GM18520 (cell line): ENCODE measurements at regions not wholly inside any gene's neighbourhood (a gene's known extent, or its start where the extent isn't known, plus 50 kb on each side); places are given as distances from the start of the nearest gene placed in this dataset.

Source experiments
- ATAC-seq: cut with Tn5 transposase; IDR thresholded peaks from one replicate; pipeline ENCODE4 v1.9.1; 2021; ENCODE audit not compliant: unreplicated experiment

DNA sequence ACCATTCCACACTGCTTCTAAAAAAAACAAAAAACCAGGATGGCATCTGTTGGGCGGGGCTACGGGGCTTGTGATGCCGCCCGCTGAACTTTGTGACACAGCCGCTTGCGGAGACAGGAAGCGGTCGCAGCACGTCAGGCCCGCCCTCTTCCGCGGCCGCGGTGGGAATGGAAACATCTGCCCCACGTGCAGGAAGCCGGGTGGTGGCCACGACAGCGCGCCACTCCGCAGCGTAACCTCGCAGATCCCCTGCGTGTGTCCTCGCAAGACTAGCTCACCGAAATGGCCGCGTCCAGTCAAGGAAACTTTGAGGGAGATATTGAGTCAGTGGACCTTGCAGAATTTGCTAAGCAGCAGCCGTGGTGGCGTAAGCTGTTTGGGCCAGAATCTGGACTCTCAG lies 168.5 kb downstream of the SUCLG1 start:
- no peak for ATAC-seq

DNA sequence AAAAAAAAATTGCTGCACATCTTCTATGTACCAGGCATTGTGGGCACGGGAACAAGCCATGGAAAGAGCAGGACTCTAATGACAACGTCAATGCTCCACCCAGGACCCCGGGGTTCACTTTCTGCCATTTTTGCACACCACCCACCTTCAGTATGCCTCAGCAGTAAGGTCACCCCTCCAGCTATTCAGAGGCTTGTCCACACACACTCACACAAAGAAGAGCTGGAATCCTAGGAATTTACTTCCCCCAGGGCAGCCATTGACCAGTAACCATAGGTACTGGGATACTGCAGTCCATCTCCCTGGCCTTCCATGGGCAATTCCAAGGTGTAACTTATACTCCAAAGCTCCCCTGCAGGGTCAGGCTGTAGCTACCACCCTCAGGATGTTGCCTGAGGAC lies 170.8 kb downstream of the SUCLG1 start:
- no peak for ATAC-seq

DNA sequence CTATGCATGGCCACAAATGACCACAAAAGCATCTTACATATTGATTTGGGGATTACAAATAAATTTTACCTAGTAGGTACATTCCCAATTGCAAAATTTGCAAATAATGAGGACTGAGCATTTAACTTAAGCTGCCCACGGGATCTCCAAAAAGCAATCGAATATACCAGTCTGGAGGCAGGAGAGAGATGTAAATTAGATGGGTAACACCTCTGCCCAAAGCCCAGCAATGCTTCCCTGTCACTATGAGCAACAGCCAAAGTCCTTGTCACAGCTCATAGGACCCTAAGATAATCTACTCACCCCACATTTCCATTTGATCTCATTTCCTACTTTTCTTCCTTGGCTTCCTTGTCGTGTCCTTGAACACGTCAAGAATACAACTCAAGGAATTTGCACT lies 172.2 kb downstream of the SUCLG1 start:
- ATAC-seq: peak; percentile 60

DNA sequence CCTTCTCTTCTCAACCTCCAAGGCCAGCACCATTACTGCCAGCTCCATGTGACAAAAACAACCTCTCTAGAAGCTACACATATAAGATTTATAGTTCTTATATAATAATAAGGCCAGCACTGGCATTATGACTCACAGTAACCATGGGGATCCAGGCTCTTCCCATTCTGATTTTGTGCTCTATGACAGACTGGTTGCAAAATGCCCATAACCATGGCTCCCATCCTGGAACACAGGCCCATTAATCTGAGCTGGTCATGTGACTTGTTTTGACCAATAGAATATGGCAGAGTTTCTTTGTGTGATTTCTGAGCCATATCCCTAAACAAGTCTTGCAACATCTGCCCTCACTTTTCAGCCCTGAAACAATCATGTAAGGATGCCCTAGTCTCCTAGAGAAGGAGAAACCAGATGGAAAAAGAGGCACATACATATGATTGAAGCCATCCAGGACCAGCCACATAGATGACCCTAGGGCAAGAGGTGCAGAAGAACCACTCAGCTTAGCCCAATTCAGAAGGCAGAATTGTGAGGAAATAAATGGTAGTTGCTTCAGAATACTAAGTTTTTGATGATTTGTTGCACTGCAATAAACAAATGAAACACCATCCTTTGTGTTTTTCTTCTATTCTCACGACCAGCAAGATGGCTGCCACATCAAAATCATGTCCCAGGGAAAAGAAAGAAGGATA lies 173.9 kb downstream of the SUCLG1 start:
- no peak for ATAC-seq

DNA sequence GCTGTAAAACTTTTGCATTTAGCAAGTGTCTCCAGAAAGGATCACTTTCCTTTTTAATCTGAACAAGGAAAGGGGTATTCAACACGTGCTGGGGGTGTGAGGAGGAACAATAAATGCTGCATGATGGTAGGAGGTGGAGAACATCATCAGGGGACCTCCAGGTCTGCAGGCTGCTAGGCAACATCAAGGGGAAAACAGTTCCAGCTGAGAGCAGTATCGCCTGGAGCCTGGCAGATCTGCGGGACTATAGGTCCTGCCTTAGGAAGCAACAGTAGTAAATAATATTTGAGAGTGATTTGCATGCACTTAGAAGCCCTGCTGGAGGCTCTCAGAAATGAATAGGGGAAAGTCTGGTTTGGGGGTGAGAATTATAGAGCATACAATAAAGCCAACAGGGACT lies 175.6 kb downstream of the SUCLG1 start:
- ATAC-seq: no peak

DNA sequence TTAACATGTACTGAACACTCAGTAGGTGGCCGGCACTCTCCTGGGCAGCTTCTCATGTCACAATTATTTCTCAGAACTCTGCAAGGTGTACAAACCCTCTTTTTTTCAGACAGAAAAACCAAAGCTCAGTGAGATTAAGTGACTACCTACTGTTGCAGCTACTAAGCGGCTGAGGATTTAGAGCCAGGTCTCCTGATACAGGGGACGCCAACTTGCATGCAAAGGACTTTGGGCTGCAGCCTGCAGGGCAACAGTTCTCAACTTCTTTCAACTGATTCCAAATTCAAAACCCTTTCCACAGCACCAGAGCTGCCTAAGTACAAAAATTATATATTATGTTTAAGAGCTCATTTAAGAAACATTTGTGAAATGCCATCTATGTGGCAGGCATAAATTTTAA lies 177.6 kb downstream of the SUCLG1 start:
- ATAC-seq: no peak

DNA sequence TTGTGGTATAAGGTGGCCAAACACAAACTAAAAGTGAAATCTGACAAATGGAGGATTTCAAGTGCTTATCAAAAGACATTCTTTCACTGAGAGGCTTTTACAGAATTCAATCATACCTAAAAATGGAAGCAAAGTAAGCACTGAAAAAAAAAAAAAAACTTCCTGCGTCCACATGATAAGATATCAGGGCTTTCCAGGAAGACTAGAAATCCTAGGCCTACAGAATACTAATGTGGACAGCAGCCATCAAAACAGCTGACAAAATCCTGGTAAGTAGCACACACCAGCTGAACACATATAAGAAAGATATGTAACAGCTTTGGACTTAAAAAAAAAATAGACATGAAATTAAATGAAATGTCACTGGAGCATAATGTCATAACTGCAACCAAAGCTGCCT lies 178.2 kb downstream of the SUCLG1 start:
- ATAC-seq: no peak

DNA sequence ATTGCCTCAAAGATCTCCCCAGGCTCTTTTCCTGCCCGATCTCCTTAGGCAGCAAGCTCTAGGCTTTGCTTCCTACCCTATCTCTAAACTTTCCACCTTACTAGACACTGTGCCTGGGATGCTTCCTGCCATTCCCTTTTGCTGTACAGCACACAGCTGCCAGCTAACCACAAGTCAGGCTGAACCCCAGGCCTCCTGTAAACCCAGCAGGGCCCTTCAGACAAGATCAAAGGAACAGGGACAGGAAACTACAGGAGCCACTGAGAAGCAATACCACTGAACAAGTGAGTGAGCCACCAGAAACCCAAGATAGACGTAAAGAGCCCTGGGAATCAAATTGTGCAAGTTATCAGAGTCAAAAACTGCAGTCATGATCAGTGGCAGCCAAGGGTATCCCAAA lies 180.7 kb downstream of the SUCLG1 start:
- ATAC-seq: no peak

DNA sequence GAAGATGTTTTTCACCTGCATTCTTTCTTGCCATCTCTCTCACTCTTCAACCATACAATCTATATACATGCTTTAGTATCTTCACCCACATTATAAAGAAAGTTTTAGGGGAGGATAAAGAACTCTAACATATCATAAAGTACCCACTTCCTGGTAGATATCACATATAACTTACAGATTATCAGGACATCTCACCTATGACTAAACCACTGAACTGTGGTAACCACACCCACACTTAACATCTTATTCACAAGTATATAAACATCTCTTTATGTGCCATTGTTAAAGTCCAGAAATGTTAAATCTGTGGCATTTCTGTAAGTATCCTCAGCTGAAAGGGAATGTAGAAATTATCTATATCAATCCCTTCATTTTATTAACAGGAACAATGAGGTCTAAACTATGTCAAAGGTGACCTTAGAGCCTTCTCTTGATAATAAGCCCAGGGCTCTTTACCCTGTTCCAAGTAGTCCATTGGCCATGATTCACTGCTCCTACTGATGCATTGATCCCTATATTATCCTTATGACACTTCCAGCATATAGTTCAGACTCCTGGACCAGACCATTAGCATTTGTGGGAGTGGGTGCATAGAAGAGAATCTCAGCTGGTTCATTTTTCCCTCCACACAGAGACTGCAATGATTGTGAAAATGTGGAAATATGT lies 182.4 kb downstream of the SUCLG1 start:
- ATAC-seq: no peak

DNA sequence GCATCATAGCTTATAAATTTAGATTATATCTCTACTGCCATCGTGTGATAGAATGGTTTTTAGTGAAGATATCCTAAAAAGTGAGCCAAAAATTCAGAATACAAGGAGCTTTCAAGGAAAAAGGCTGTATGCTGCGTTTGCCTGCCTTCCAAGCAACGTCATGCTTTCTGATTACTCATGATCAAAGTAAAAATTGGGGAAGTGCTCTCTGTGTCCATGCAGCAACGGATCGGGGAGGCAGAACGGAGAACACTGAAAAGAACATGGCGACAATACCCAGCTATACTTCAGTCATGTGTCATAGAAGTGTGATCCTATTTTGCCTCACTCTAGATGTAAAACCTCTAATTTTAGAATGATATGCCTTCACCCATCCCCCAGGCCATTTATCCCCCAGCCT lies 185.7 kb downstream of the SUCLG1 start:
- no peak for ATAC-seq

DNA sequence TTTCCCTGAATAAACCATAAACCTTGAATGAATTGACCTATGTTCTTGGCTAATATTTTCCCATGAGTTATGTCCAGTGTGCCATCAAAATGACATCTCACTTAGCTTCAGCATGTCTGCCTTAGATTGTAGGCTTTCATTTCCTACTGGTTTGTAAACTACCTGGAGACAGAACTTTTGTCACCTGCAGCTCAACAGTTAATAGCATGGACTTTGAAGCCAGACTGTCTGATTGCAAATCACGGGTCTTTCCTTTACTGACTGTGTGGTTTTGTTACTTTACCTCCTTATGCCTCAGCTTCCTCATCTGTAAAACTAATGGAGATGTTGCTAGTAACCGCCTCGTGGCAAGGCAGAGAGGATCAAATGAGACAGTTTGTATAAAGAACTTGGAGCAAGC lies 187.1 kb downstream of the SUCLG1 start:
- no peak for ATAC-seq

DNA sequence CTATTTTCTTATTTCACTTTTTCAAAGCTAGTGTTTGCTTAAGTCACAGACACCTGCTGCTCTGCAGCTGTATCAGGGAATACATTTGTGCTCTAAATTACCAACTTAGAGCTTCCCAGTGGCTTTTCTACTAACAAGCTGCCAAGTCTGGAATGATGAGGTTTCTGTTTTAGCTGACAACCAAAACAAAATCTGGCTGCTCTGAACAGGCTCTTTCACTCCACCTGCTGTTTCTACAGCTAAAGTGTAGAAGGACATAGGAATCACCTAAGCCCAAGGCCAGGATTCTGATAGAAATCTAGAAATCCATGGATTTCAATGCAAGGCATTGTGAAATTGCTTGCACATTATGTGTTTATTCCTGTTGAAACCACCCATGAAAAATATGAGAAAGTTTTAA lies 201.2 kb downstream of the SUCLG1 start:
- ATAC-seq: no peak

DNA sequence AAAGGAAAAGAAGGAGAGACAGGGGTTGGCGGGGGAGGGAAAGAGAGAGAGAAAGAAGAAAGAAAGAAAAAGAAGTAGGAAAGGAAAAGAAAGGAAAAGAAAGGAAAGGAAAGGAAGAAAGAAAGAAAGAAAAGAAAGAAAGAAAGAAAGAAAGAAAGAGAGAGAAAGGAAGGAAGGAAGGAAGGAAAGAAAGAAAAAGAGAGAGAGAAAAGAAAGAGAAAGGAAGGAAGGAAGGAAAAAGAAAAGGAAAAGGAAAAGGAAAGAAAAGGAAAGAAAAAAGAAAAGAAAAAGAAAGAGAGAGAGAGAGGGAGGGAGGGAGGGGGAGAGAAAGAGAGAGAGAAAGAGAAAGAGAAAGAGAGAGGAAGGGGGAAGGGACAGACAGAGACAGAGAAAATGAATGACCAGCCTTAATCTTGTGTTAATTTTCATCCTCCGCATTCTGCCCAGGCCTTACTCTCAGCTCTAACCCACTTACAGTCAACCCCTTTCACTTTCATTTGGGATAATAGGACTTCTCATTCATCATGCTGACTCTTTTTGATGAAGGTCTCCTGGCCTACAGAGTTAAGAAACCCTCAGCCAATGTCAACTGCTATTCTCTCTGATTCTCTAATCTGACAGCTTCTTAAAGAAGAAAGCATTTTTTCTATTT lies 207.3 kb downstream of the SUCLG1 start:
- no peak for ATAC-seq

DNA sequence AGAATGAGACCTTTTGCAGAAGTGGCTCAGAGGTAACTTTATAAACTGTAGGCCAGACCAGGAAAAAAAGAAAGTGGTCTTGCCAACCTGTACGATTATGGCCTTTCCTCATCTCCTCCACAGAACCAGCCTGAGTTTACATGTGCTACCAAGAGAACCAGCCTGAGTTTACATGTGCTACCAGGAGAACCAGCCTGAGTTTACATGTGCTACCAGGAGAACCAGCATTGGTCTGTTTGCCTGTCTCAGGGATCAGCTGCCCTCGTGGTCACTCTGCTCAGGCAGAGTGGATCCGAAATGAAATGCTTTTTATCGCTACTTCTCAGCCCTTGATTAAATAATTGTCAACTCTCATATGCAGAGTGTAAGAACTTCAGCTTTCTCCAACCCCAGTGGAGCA lies 209.9 kb downstream of the SUCLG1 start:
- ATAC-seq: no peak

DNA sequence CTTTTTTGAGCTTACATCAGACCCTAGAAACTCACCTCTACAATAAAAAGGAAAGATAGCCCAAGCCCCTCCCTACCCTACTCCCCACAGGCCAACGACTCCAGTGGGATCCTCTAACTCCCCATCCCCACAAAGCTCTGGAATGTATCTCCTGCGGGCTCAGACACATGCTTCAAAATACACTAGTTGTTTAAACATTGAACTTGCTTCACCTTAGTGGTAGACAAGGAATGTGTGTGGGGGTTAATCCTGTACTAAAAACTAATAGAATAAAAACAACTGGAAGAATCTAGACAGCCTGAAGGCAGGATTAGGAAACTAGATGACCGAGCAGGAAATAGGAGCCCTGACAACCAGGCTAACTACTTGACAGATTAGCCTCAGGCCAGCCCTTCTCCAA lies 211.5 kb downstream of the SUCLG1 start:
- no peak for ATAC-seq

DNA sequence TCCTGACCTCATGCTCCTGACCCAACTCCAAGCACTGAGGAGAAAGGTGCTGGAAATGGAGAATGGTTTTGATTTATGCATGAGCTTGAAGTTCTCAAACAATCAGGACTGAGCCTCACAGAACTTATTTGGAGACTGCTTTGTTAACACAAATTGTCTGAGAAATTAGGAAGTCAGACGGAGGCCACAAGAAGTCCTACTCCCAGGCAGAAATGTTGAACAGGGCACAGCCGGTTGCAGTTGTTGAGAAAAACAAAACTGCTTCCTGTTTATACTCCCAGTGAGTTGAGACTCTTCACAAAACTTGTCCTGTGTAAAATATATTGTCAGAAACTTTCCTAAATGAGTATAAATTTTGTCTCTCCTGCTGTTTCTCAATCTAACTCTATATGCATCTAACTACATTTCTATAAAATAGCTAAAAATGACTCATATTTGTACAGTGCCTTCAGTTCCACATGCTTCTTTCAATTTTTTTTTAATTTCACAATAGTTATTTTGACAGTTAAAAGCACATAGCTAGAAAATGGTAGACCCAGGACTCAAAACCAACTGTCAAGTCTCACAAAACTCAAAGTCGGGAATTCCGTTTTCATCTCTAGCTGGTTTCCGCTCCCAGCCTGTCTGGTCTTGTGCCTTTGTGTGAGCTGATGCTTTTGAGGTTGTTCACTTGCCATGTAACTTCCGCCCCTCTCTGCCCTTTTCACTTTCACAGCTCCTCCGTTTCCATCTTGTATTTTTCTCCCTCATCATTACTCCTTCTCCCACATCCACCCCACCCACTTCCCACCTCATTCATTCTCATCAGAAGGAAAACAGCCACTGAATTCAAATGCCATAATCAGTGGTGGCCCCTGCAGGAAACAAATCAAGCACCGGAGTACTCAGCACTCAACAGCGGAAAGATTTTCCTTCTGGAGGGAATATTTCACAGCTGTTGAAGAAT lies 215.0 kb downstream of the SUCLG1 start:
- no peak for ATAC-seq

DNA sequence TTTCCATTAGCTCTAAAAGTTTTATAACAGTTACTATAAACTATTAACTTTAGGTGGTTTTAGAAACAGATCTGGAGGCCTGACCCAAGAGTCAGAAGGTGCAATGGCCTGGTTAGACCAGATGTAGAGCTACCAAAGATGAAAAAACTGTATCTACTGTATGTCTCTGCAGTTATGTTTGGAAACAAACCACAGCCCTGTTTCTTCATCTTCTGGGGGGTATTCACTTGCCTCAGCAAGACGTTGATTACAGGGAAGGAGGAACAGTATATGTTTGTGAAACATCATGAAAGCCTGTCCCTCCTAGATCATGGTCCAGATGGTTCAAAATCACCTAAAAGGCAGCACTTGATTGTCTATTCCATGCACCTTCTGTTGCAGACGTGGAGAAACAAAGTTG lies 220.2 kb downstream of the SUCLG1 start:
- no peak for ATAC-seq

DNA sequence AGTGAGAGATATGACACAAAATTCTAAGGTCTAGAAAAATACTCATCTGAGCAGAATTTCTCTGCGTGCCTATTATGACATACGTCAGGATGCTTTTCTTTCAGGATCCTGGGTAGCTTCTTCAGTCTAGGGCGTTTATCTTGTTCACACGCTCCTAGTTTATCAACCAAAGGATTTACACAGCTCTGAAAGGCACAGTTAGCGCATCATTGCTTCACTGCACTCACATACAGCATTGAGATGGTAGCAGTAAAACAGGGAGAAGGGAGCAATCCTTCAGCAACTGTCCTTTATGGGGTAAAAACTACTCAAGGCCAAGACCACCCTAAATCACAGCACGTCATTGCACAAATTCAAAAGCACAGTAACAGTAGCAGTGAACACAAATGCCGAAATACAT lies 222.8 kb downstream of the SUCLG1 start:
- no peak for ATAC-seq

DNA sequence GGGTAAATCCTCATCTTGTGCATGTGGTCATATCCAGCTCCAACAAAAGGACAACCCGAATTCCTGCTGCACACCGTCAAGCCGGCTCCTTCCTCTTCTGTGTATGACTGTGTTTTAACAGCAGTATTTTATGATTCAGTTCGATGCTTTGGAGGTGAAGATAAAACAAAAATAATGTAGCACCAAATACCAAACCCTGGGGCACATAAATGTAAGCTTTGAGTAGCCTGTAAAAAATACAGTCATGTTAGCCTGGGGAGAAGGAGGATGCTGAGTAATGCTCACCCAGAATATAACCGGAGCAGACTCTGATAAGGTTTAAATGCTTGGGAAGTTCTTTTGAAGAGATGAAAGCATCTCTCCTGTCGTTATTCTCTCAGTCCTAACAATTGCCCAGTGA lies 225.0 kb downstream of the SUCLG1 start:
- no peak for ATAC-seq

DNA sequence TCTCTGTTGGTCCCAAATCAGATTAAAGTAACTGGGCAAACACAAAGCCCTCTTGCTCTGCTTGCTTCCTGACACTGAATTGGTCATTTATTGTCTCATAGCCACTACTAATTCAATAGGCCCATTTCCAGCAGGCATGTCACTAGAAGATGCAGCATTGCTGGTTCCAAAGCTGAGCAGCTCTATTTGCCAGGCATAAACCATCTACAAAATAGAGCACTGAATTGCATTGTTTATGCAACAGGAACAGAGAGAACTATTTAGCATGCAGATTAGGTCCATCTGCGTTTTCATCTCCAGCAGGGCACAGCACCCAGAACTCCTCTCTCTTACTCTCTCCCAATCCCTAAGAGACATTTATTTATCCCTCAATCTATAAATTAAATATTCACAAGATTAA lies 227.6 kb downstream of the SUCLG1 start:
- ATAC-seq: no peak

DNA sequence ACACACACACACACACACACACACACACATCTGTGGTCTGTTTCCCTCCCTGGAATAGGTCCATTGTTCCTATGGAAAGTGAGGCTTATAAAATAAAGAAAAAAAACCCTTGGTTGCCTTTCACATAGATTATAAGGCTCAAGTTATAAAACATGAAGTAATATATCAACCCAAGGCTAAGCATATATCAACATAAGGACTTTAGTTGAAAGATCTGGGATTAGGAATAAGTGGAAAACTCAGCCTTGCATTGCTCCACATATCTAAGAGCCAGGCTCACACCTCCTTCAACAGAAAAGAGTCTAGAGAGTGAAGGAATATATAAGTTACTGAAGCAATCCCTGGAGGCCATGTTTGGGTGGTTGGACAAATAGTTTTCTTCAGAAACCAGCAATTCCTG lies 235.0 kb downstream of the SUCLG1 start:
- ATAC-seq: no peak
